ENCODE measurements at regions not wholly inside any gene's neighbourhood (a gene's known extent, or its start where the extent isn't known, plus 50 kb on each side); places are given as distances from the start of the nearest gene placed in this dataset.
"Not testable (repeated sequence)": the region's sequence is repeated elsewhere in the genome, so short reads cannot be mapped to it uniquely, and the experiment has no call there.

DNA sequence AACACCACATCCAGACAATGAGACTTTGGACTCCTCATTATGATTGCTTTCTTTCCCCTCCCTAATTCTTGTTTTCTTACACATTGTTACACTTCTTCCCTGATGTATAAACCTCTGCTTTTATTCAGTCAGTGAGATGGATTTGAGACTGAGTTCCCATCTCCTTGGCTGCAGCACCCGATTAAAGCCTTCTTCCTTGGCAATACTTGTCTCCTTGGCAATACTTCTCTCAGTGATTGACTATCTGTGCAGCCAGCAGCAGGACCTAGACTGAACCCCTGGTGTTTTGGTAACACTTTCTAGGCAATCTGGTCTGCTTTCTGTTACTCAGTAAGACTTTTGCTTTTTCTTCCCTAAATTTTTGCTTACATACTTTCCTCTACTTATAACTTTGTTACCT is 492.8 kb upstream of the SMC2 start:
- FAIRE-seq, result no peak

GRCh38 chr9:103611950-103612349 is 482.2 kb upstream of the SMC2 start:
- H3K4me3 ChIP-seq (ENCODE audit: low read length in 3 of 3); FAIRE-seq; H3K4me1 ChIP-seq (ENCODE audit: control insufficient read depth in 2 of 3, insufficient read depth in 2 of 3, low read depth in 1 of 3, low read length in 3 of 3); H3K9me3 ChIP-seq (ENCODE audit: control insufficient read depth in 2 of 3, insufficient read depth in 1 of 3, low read length in 3 of 3); H3K27ac ChIP-seq (ENCODE audit: low read depth in 2 of 2, low read length in 2 of 2); H3K9ac ChIP-seq (ENCODE audit: low read length in 3 of 3); DNase-seq; H3K27me3 ChIP-seq (ENCODE audit: control insufficient read depth, insufficient read depth, low read length); H3K36me3 ChIP-seq (ENCODE audit: control insufficient read depth in 2 of 3, insufficient read depth in 3 of 3, low read length in 3 of 3); intact Hi-C loops (cut with DNase I): not testable (repeated sequence)

More for the DNA sequence above, 492.8 kb upstream of the SMC2 start:
- Histone ChIP-seq H3K9ac (ENCODE audit: low read length in 3 of 3) (no peak overlapping the region), H3K36me3 (ENCODE audit: control insufficient read depth in 2 of 3, insufficient read depth in 3 of 3, low read length in 3 of 3) (no peaks in the 10 kb centered on the region), H3K27ac (ENCODE audit: low read depth in 2 of 2, low read length in 2 of 2) (no peak overlapping the region), H3K4me1 (ENCODE audit: control insufficient read depth in 2 of 3, insufficient read depth in 2 of 3, low read depth in 1 of 3, low read length in 3 of 3) (no peaks in the 10 kb centered on the region), H3K4me3 (ENCODE audit: low read length in 3 of 3) (no peak overlapping the region), H3K9me3 (ENCODE audit: control insufficient read depth in 2 of 3, insufficient read depth in 1 of 3, low read length in 3 of 3) (peaks cover 0 to 8% (median 5%) of the 10 kb centered on the region in 3 donors), H3K27me3 (ENCODE audit: control insufficient read depth, insufficient read depth, low read length) (no peaks in the 10 kb centered on the region)
- TF ChIP-seq, protein P1, sequence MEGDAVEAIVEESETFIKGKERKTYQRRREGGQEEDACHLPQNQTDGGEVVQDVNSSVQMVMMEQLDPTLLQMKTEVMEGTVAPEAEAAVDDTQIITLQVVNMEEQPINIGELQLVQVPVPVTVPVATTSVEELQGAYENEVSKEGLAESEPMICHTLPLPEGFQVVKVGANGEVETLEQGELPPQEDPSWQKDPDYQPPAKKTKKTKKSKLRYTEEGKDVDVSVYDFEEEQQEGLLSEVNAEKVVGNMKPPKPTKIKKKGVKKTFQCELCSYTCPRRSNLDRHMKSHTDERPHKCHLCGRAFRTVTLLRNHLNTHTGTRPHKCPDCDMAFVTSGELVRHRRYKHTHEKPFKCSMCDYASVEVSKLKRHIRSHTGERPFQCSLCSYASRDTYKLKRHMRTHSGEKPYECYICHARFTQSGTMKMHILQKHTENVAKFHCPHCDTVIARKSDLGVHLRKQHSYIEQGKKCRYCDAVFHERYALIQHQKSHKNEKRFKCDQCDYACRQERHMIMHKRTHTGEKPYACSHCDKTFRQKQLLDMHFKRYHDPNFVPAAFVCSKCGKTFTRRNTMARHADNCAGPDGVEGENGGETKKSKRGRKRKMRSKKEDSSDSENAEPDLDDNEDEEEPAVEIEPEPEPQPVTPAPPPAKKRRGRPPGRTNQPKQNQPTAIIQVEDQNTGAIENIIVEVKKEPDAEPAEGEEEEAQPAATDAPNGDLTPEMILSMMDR (IDR thresholded peaks at IDR 0.05; ENCODE audit: borderline replicate concordance, extremely low read depth, insufficient read depth), result no peak
- intact Hi-C loops (cut with DNase I), result no loop called here
- DNase-seq, result no peak

- intact Hi-C loops (cut with DNase I), result no loop called here
- Histone ChIP-seq H3K36me3 (ENCODE audit: control insufficient read depth in 2 of 3, insufficient read depth in 3 of 3, low read length in 3 of 3) (no peaks in the 10 kb centered on the region), H3K9me3 (ENCODE audit: control insufficient read depth in 2 of 3, insufficient read depth in 1 of 3, low read length in 3 of 3) (no peaks in the 10 kb centered on the region), H3K4me1 (ENCODE audit: control insufficient read depth in 2 of 3, insufficient read depth in 2 of 3, low read depth in 1 of 3, low read length in 3 of 3) (no peaks in the 10 kb centered on the region), H3K4me3 (ENCODE audit: low read length in 3 of 3) (no peak overlapping the region), H3K9ac (ENCODE audit: low read length in 3 of 3) (no peak overlapping the region), H3K27ac (ENCODE audit: low read depth in 2 of 2, low read length in 2 of 2) (no peak overlapping the region), H3K27me3 (ENCODE audit: control insufficient read depth, insufficient read depth, low read length) (no peaks in the 10 kb centered on the region)
- FAIRE-seq (no peak), DNase-seq (no peak)
- TF ChIP-seq, protein P1 (IDR thresholded peaks at IDR 0.05; ENCODE audit: borderline replicate concordance, extremely low read depth, insufficient read depth), result no peak
Observed at GRCh38 chr9:103615994-103616393, 478.1 kb upstream of the SMC2 start.

- no peaks in the 10 kb centered on the region for H3K4me1 ChIP-seq (ENCODE audit: control insufficient read depth in 2 of 3, insufficient read depth in 2 of 3, low read depth in 1 of 3, low read length in 3 of 3)
- no peaks in the 10 kb centered on the region for H3K27me3 ChIP-seq (ENCODE audit: control insufficient read depth, insufficient read depth, low read length)
- H3K9me3 ChIP-seq (ENCODE audit: control insufficient read depth in 2 of 3, insufficient read depth in 1 of 3, low read length in 3 of 3), result no peaks in the 10 kb centered on the region
- intact Hi-C loops (cut with DNase I), result no loop called here
- H3K36me3 ChIP-seq (ENCODE audit: control insufficient read depth in 2 of 3, insufficient read depth in 3 of 3, low read length in 3 of 3), result no peaks in the 10 kb centered on the region
- no peak for DNase-seq
- no peak for FAIRE-seq
- TF ChIP-seq, protein P1 (IDR thresholded peaks at IDR 0.05; ENCODE audit: borderline replicate concordance, extremely low read depth, insufficient read depth), result no peak
- no peak overlapping the region for H3K4me3 ChIP-seq (ENCODE audit: low read length in 3 of 3)
- no peak overlapping the region for H3K27ac ChIP-seq (ENCODE audit: low read depth in 2 of 2, low read length in 2 of 2)
- no peak overlapping the region for H3K9ac ChIP-seq (ENCODE audit: low read length in 3 of 3)
Observed at GRCh38 chr9:103617046-103617445, 477.1 kb upstream of the SMC2 start.

Measured in kidney (tissue), 13 donors.